ENCODE measurements at regions not wholly inside any gene's neighbourhood (a gene's known extent, or its start where the extent isn't known, plus 50 kb on each side); places are given as distances from the start of the nearest gene placed in this dataset.

DNA sequence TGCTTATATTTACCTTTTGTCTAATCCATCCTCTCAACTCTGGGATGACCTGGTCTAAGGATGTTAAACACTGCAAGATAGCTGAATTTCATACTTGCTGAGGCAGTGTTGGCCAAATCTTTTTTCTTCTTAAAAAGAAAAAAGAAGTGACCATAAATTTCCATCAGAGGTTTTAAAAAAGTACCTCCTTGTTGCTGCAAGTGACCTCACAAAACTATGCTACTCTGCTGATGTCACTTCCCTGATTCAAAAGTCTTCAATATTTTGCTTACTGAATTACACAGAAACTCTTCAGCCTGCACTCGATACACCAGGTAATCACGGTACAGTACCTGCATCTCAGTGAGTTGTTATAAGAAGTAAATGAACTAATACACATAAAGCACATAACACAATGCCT is 107.2 kb upstream of the PRDM1 start:
- ATAC-seq (ENCODE audit: low FRiP score), result no peak
- TF ChIP-seq, protein P1, sequence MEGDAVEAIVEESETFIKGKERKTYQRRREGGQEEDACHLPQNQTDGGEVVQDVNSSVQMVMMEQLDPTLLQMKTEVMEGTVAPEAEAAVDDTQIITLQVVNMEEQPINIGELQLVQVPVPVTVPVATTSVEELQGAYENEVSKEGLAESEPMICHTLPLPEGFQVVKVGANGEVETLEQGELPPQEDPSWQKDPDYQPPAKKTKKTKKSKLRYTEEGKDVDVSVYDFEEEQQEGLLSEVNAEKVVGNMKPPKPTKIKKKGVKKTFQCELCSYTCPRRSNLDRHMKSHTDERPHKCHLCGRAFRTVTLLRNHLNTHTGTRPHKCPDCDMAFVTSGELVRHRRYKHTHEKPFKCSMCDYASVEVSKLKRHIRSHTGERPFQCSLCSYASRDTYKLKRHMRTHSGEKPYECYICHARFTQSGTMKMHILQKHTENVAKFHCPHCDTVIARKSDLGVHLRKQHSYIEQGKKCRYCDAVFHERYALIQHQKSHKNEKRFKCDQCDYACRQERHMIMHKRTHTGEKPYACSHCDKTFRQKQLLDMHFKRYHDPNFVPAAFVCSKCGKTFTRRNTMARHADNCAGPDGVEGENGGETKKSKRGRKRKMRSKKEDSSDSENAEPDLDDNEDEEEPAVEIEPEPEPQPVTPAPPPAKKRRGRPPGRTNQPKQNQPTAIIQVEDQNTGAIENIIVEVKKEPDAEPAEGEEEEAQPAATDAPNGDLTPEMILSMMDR (IDR thresholded peaks at IDR 0.05), result no peak
- no peak for DNase-seq (ENCODE audit: low spot score)

DNA sequence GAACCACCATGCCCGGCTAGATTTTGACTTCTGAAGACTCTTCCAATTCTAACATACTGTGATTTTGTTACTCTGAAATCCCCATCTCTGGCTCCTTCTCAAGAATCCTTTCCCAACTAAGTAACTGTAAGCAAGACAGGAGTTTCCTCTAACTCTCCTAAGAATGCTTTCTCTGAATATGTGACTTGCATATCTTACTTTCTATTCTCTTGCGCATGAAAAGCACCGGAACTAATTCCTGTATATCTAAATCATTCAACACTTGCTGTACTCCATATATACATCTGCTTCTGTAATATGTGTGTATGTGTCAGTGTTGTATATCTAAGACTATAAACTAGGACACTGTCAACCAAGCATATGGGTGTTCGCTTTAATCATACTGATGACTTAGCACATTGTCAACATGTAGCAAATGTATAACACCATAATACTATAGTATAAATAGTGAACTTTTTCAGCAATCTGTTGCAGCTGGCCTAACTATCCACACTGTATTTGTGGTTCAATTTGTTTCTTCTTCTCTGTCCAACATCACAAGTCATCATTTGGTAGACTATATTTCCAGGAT is 108.1 kb upstream of the PRDM1 start:
- no peak for ATAC-seq (ENCODE audit: low FRiP score)
- TF ChIP-seq, protein P1 (IDR thresholded peaks at IDR 0.05), result no peak

DNA sequence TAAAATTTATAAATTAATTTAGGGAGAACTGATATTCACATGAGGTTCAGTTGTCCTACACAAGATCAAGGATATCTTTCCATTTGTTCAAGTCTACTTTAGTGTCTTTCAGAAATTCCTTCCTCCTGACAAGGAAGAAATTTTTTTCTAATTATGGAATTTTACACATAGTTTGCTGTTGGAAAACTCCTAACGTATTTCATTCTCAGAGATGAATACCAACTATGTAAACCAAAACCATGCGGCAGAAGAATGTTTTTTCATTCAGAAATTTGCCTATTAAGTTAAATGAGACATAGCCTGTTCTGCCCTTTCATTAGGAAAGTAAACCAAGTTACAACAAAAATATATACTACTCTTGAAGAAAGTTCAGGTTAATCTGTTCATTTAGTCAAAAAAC is 111.2 kb upstream of the PRDM1 start:
- no peak for DNase-seq (ENCODE audit: low spot score)
- TF ChIP-seq, protein P1 (IDR thresholded peaks at IDR 0.05), result no peak
- ATAC-seq (ENCODE audit: low FRiP score), result no peak

More for the DNA sequence above, 108.1 kb upstream of the PRDM1 start:
- no peak for DNase-seq (ENCODE audit: low spot score)

DNA sequence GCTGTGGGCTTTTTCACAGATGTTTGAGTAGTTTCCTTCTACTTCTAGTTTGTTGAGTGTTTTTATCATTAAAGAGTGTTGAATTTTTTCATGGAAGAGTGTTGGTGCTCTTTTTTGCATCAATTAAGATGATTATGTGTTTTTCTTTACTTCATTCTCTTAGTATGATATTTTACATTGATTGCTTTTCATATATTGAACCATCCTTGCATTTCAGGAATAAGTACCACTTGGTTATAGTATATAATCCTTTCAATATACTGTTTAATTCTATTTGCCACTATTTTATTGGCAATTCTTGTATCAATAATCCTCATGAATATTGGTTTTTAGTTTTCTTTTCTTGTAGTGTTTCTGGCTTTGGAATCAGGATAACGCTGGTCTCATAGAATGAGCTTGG is 113.7 kb upstream of the PRDM1 start:
- no peak for ATAC-seq (ENCODE audit: low FRiP score)
- DNase-seq (ENCODE audit: low spot score), result no peak
- TF ChIP-seq, protein P1 (IDR thresholded peaks at IDR 0.05), result no peak

DNA sequence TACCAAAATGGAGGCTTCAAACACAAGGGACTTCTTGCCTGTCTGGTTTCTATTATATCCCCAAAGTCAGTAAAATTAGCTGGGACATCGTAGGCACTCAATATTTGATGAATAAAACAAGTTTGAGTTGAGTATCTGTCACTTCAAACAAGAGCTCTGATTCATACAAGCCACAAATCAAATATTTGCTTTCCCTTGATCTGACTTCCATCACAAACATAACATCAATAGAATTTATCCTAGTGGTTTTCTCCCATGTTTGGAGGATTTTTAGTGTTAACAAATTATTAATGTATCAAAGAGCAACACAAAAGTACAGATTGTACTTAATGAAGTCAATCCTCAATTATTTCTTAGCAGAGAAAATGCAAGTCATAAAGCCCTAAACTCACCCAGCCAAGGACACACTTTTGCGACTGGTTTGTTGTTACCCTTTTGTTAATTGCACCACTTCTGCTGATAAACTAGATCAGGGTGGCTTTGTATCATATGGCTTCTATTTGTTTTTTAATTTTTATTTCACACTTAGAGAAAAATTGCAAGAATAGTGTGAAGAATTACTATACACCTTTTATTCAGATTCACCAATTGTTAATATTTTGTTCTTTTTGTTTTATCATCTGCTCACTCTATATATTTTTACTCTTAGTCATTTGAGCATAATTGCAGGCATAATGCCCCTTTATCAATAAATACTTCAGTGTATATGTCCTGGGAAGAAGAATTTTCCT is 117.4 kb upstream of the PRDM1 start:
- DNase-seq (ENCODE audit: low spot score) (no peak), ATAC-seq (ENCODE audit: low FRiP score) (no peak)
- TF ChIP-seq, protein P1 (IDR thresholded peaks at IDR 0.05), result no peak

DNA sequence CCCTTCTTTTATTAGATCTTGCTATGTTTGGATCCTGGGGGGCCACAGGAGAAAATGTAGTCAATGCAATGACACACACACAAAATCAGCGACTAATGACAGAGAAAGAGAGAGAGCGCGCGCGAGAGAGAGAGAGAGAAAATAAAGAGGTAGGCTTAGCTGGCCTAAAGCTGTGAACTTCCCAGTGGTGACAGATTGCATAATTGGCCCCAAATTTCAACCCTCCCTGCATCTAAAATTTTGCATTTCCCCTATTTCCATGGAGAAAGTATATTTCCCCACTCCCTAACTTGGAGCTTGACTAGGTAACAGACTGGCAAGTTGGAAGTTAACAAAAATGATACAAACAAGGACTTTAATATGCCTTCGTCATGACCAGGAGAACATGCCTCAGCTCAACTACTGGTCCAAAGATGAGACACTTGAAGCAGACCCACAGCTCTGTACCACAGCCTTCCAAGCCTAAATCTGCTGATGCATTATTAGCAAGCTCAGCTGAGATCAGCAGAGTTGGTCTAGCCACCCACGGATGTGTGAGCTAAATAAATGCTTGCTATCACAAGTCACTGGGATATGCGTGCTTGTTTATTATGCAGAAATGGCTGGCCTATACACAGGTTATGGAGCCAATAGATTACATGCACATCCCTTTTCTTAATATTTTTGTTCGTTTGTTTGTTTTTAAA is 118.1 kb upstream of the PRDM1 start:
- ATAC-seq (ENCODE audit: low FRiP score) (no peak), DNase-seq (ENCODE audit: low spot score) (no peak)
- TF ChIP-seq, protein P1 (IDR thresholded peaks at IDR 0.05), result no peak

Measured in omental fat pad (tissue), 3 donors.